Gastrocnemius medialis (tissue), 4 donors: ENCODE measurements at regions not wholly inside any gene's neighbourhood (a gene's known extent, or its start where the extent isn't known, plus 50 kb on each side); places are given as distances from the start of the nearest gene placed in this dataset.

Experiments used
- CTCF ChIP-seq, 5 experiments: fragments of 450-650 bp in 3 of 5; fragments of 200-600 bp in 2 of 5; sonication (generic) in 2 of 5; IDR thresholded peaks in 4 of 5; conservative IDR thresholded peaks in 1 of 5; 1 replicate in 4 of 5; 2 replicates in 1 of 5; pipeline ENCODE4 v1.5.1; 2016 to 2019; ENCODE audit warnings: antibody characterized with exemption in 5 of 5, mild to moderate bottlenecking in 3 of 5, moderate library complexity in 3 of 5
- POLR2A ChIP-seq, 2 donors: fragments of 450-650 bp; IDR thresholded peaks; one replicate each; pipeline ENCODE4 v1.6.1; 2017; ENCODE audit warnings: antibody characterized with exemption in 2 of 2, mild to moderate bottlenecking in 2 of 2, moderate library complexity in 2 of 2

- TF ChIP-seq CTCF (IDR thresholded peaks at IDR 0.05 in 4 of 5, conservative IDR thresholded peaks at IDR 0.05 in 1 of 5), result no peak
- no peak for TF ChIP-seq POLR2A (IDR thresholded peaks at IDR 0.05)
Measured at GRCh38 chr17:77723071-77723908, 235.2 kb upstream of the TNRC6C start.
